ENCODE measurements at regions not wholly inside any gene's neighbourhood (a gene's known extent, or its start where the extent isn't known, plus 50 kb on each side); places are given as distances from the start of the nearest gene placed in this dataset.

DNA sequence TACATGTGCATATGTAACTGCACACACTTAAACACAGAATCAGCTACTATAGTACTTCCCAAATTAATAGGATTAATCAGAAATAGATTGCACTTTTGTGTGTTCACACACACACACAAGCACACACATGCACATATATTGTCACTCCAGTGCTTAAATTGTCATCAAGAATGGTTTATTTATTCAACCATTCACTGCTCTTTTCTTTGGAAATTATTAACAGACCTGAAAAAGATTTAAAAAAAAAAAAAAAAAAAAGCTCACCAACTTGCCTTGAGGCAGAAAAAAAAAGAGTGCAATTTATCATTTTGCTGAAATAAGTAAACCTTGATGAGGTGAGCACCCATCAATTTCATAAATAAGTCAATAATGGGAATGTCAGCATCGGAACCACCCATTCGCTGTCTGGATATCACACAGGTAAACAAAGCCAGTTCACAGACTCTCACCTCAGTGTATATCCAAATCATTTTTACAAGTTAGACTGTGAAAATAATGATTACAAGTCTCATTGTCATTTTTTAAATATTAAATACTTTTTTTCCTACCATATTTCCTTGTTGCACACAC, 562.8 kb downstream of the BNC2 start:
- H3K27ac ChIP-seq (ENCODE audit: low read length), result no peak overlapping the region
- H3K27me3 ChIP-seq (ENCODE audit: control insufficient read depth, insufficient read depth, low read length), result no peaks in the 10 kb centered on the region
- no peaks in the 10 kb centered on the region for H3K36me3 Mint-ChIP-seq
- no peak for TF ChIP-seq CTCF (IDR thresholded peaks at IDR 0.05)
- H3K9me3 ChIP-seq (ENCODE audit: control insufficient read depth, insufficient read depth, low read length), result no peaks in the 10 kb centered on the region
- H3K4me3 Mint-ChIP-seq, result no peak overlapping the region
- WGBS (ENCODE audit: insufficient coverage), result 96% methylated on average over 2 of the region's 2 CpGs
- peaks cover 5 to 13% of the 10 kb centered on the region in 2 donors for H3K27me3 Mint-ChIP-seq (ENCODE audit: low read depth in 2 of 2)
- ATAC-seq (no peak), DNase-seq (no peak)
- H3K4me1 Mint-ChIP-seq, result no peaks in the 10 kb centered on the region
- intact Hi-C loops (cut with micrococcal nuclease), result no loop called here
- H3K9me3 Mint-ChIP-seq, result no peaks in the 10 kb centered on the region
- H3K27ac Mint-ChIP-seq, result no peak overlapping the region
- no peaks in the 10 kb centered on the region for H3K4me1 ChIP-seq (ENCODE audit: control insufficient read depth, insufficient read depth, low read length)
- no peaks in the 10 kb centered on the region for H3K36me3 ChIP-seq (ENCODE audit: control insufficient read depth, insufficient read depth, low read length)
- no peak overlapping the region for H3K4me3 ChIP-seq (ENCODE audit: low read length)

GRCh38 chr9:16308645-16309044, 561.8 kb downstream of the BNC2 start:
- Histone ChIP-seq H3K27me3 (ENCODE audit: control insufficient read depth, insufficient read depth, low read length) (no peaks in the 10 kb centered on the region), H3K4me1 (ENCODE audit: control insufficient read depth, insufficient read depth, low read length) (no peaks in the 10 kb centered on the region), H3K27ac (ENCODE audit: low read length) (no peak overlapping the region), H3K9me3 (ENCODE audit: control insufficient read depth, insufficient read depth, low read length) (no peaks in the 10 kb centered on the region), H3K4me3 (ENCODE audit: low read length) (no peak overlapping the region), H3K36me3 (ENCODE audit: control insufficient read depth, insufficient read depth, low read length) (no peaks in the 10 kb centered on the region)
- WGBS (ENCODE audit: insufficient coverage), result 75% methylated on average over 5 of the region's 5 CpGs
- intact Hi-C loops (cut with micrococcal nuclease), result no loop called here
- ATAC-seq (no peak), DNase-seq (no peak)
- Mint-ChIP-seq H3K9me3 (no peaks in the 10 kb centered on the region), H3K27me3 (ENCODE audit: low read depth in 2 of 2) (peaks cover 5 to 13% of the 10 kb centered on the region in 2 donors), H3K27ac (no peak overlapping the region), H3K4me3 (no peak overlapping the region), H3K36me3 (no peaks in the 10 kb centered on the region), H3K4me1 (no peaks in the 10 kb centered on the region)
- TF ChIP-seq CTCF (IDR thresholded peaks at IDR 0.05), result no peak

- no peak for ATAC-seq
- no peak overlapping the region for H3K4me3 ChIP-seq (ENCODE audit: low read length)
- H3K4me1 ChIP-seq (ENCODE audit: control insufficient read depth, insufficient read depth, low read length), result no peaks in the 10 kb centered on the region
These were observed 561.4 kb downstream of the BNC2 start for GRCh38 chr9:16309082-16309468.

More at GRCh38 chr9:16309082-16309468, 561.4 kb downstream of the BNC2 start:
- Mint-ChIP-seq H3K9me3 (no peaks in the 10 kb centered on the region), H3K4me3 (no peak overlapping the region), H3K27me3 (ENCODE audit: low read depth in 2 of 2) (peaks cover 5 to 11% of the 10 kb centered on the region in 2 donors), H3K27ac (no peak overlapping the region), H3K36me3 (no peaks in the 10 kb centered on the region), H3K4me1 (no peaks in the 10 kb centered on the region)
- Histone ChIP-seq H3K27me3 (ENCODE audit: control insufficient read depth, insufficient read depth, low read length) (no peaks in the 10 kb centered on the region), H3K27ac (ENCODE audit: low read length) (no peak overlapping the region), H3K9me3 (ENCODE audit: control insufficient read depth, insufficient read depth, low read length) (no peaks in the 10 kb centered on the region), H3K36me3 (ENCODE audit: control insufficient read depth, insufficient read depth, low read length) (no peaks in the 10 kb centered on the region)
- WGBS (ENCODE audit: insufficient coverage), result 90% methylated on average over 5 of the region's 5 CpGs
- intact Hi-C loops (cut with micrococcal nuclease), result no loop called here
- no peak for TF ChIP-seq CTCF (IDR thresholded peaks at IDR 0.05)
- no peak for DNase-seq
